Small intestine (tissue), 7 donors: ENCODE measurements at regions not wholly inside any gene's neighbourhood (a gene's known extent, or its start where the extent isn't known, plus 50 kb on each side); places are given as distances from the start of the nearest gene placed in this dataset.
"Not testable (repeated sequence)": the region's sequence is repeated elsewhere in the genome, so short reads cannot be mapped to it uniquely, and the experiment has no call there.

Source experiments
- DNase-seq, 2 donors: peaks; one replicate each; pipeline versions ENCODE4 v3.0.0 to v3.0.0-alpha.2; 2013
- FAIRE-seq: peaks from 2 replicates; lab custom pipeline; 2012; peaks lifted over from hg19 to GRCh38; lab: Jason Lieb, UNC
- H3K27ac ChIP-seq, 3 donors: one replicate each; pipeline ENCODE4 v1.5.1; 2013; ENCODE audit warnings: low read length in 2 of 3, mild to moderate bottlenecking in 2 of 3, control low read depth in 1 of 3, inconsistent platforms in 1 of 3, low read depth in 1 of 3, moderate library complexity in 1 of 3
- H3K27me3 ChIP-seq, 3 donors: one replicate each; pipeline ENCODE4 v1.6.1; 2013; ENCODE audit warnings: low read length in 3 of 3, inconsistent platforms in 1 of 3; ENCODE audit not compliant: control insufficient read depth in 3 of 3, insufficient read depth in 3 of 3
- H3K36me3 ChIP-seq, 3 donors: one replicate each; pipeline ENCODE4 v1.6.1; 2013; ENCODE audit warnings: low read length in 3 of 3, inconsistent platforms in 1 of 3, low read depth in 1 of 3, mild to moderate bottlenecking in 1 of 3, moderate library complexity in 1 of 3; ENCODE audit not compliant: control insufficient read depth in 3 of 3, insufficient read depth in 2 of 3
- H3K4me1 ChIP-seq, 3 donors: one replicate each; pipeline ENCODE4 v1.6.1; 2013; ENCODE audit warnings: low read length in 2 of 3, inconsistent platforms in 1 of 3, low read depth in 1 of 3, mild to moderate bottlenecking in 1 of 3, moderate library complexity in 1 of 3; ENCODE audit not compliant: control insufficient read depth in 3 of 3, insufficient read depth in 2 of 3
- H3K4me3 ChIP-seq, 3 donors: one replicate each; pipeline ENCODE4 v1.5.1; 2013; ENCODE audit warnings: low read length in 3 of 3, control low read depth in 1 of 3, inconsistent platforms in 1 of 3, low read depth in 1 of 3, mild to moderate bottlenecking in 1 of 3, moderate library complexity in 1 of 3
- H3K9me3 ChIP-seq, 2 donors: one replicate each; pipeline ENCODE4 v1.6.1; 2013; ENCODE audit warnings: low read depth in 1 of 2, low read length in 1 of 2; ENCODE audit not compliant: control insufficient read depth in 2 of 2, insufficient read depth in 1 of 2
- WGBS, 3 donors: extraction: QIAGEN DNeasy Blood & Tissue Kit; methylation state at CpG; one replicate each; pipeline ENCODE4 v1.1.7; 2013; 5-methylcytosine and 5-hydroxymethylcytosine counted together
- donor health status: healthy with polysubstance abuse.
- donor health status: control.
- donor health status: control.
- donor health status: Bipolar disorder and iron deficiency.
- donor health status: healthy.

- not testable (repeated sequence) for FAIRE-seq, H3K4me3 ChIP-seq, H3K27ac ChIP-seq, H3K4me1 ChIP-seq, DNase-seq, H3K9me3 ChIP-seq, H3K36me3 ChIP-seq, H3K27me3 ChIP-seq
- 84 to 97% (median 87%) methylated on average over 2 of the region's 2 CpGs for WGBS, 3 donors
These were observed 227.3 kb downstream of the IGSF11 start for GRCh38 chr3:118807349-118807748.

- no peaks in the 10 kb centered on the region for H3K36me3 ChIP-seq
- WGBS, 3 donors, result 26 to 48% (median 38%) methylated on average over 6 of the region's 6 CpGs
- H3K9me3 ChIP-seq, result no peaks in the 10 kb centered on the region
- H3K27me3 ChIP-seq, result no peaks in the 10 kb centered on the region
- DNase-seq, result no peak
- no peaks in the 10 kb centered on the region for H3K4me1 ChIP-seq
- H3K27ac ChIP-seq, result no peak overlapping the region
- H3K4me3 ChIP-seq, result no peak overlapping the region
- FAIRE-seq, result no peak
These were observed 225.9 kb downstream of the IGSF11 start for GRCh38 chr3:118808723-118809122.

GRCh38 chr3:118809696-118810498 is 224.7 kb downstream of the IGSF11 start:
- Histone ChIP-seq H3K4me3 (no peak overlapping the region), H3K9me3 (no peaks in the 10 kb centered on the region), H3K27ac (no peak overlapping the region), H3K27me3 (no peaks in the 10 kb centered on the region), H3K4me1 (no peaks in the 10 kb centered on the region), H3K36me3 (no peaks in the 10 kb centered on the region)
- whole genome bisulfite sequencing, 3 donors, result 48 to 66% (median 53%) methylated on average over 9 of the region's 9 CpGs
- no peak for FAIRE-seq
- no peak for DNase-seq

GRCh38 chr3:118810499-118811035 is 224.1 kb downstream of the IGSF11 start:
- no peak for FAIRE-seq
- Histone ChIP-seq H3K4me3 (no peak overlapping the region), H3K27ac (no peak overlapping the region), H3K4me1 (no peaks in the 10 kb centered on the region), H3K9me3 (no peaks in the 10 kb centered on the region), H3K36me3 (no peaks in the 10 kb centered on the region), H3K27me3 (no peaks in the 10 kb centered on the region)
- DNase-seq, result no peak
- WGBS, 3 donors, result 69 to 78% (median 70%) methylated on average over 10 of the region's 10 CpGs

GRCh38 chr3:118811236-118811732 is 223.4 kb downstream of the IGSF11 start:
- WGBS, 3 donors, result 68 to 70% (median 70%) methylated on average over 3 of the region's 3 CpGs
- DNase-seq, result no peak
- Histone ChIP-seq H3K4me1 (no peaks in the 10 kb centered on the region), H3K9me3 (no peaks in the 10 kb centered on the region), H3K4me3 (no peak overlapping the region), H3K27ac (no peak overlapping the region), H3K27me3 (no peaks in the 10 kb centered on the region), H3K36me3 (no peaks in the 10 kb centered on the region)
- no peak for FAIRE-seq

GRCh38 chr3:118813472-118813871 is 221.2 kb downstream of the IGSF11 start:
- Histone ChIP-seq H3K9me3 (no peaks in the 10 kb centered on the region), H3K27ac (no peak overlapping the region), H3K36me3 (no peaks in the 10 kb centered on the region), H3K4me3 (no peak overlapping the region), H3K4me1 (no peaks in the 10 kb centered on the region), H3K27me3 (no peaks in the 10 kb centered on the region)
- WGBS, 3 donors, result 60 to 73% (median 67%) methylated on average over 4 of the region's 4 CpGs
- no peak for FAIRE-seq
- no peak for DNase-seq

- DNase-seq (peak; percentile 37 to 42), FAIRE-seq (no peak)
- no peaks in the 10 kb centered on the region for H3K36me3 ChIP-seq
- H3K4me1 ChIP-seq, result no peaks in the 10 kb centered on the region
- no peak overlapping the region for H3K4me3 ChIP-seq
- H3K9me3 ChIP-seq, result no peaks in the 10 kb centered on the region
- no peaks in the 10 kb centered on the region for H3K27me3 ChIP-seq
- H3K27ac ChIP-seq, result no peak overlapping the region
- WGBS, 3 donors, result 21 to 23% (median 22%) methylated on average over 5 of the region's 5 CpGs
These were observed 216.9 kb downstream of the IGSF11 start for GRCh38 chr3:118817748-118818165.

- no peak overlapping the region for H3K27ac ChIP-seq
- no peaks in the 10 kb centered on the region for H3K4me1 ChIP-seq
- FAIRE-seq, result no peak
- WGBS, 3 donors, result 67 to 85% (median 68%) methylated on average over 2 of the region's 2 CpGs
- no peaks in the 10 kb centered on the region for H3K27me3 ChIP-seq
- H3K4me3 ChIP-seq, result no peak overlapping the region
- no peaks in the 10 kb centered on the region for H3K36me3 ChIP-seq
- no peak for DNase-seq
- H3K9me3 ChIP-seq, result no peaks in the 10 kb centered on the region
These were observed 216.3 kb downstream of the IGSF11 start for GRCh38 chr3:118818386-118818785.
